NT2/D1 (cell line): ENCODE measurements at regions not wholly inside any gene's neighbourhood (a gene's known extent, or its start where the extent isn't known, plus 50 kb on each side); places are given as distances from the start of the nearest gene placed in this dataset.

ENCODE experiments used
- SUZ12 ChIP-seq: IDR thresholded peaks from 2 replicates; pipeline ENCODE4 v1.6.1; 2011; ENCODE audit not compliant: insufficient read length, insufficient read depth; ENCODE audit errors: extremely low read depth
- YY1 ChIP-seq: IDR thresholded peaks from 2 replicates; pipeline ENCODE4 v1.6.1; 2011; ENCODE audit not compliant: insufficient read length, insufficient read depth

GRCh38 chr4:18945464-18945863 lies 923.9 kb upstream of the LCORL start:
- no peak for TF ChIP-seq YY1
- TF ChIP-seq SUZ12: no peak
